NCI-H1105 (cell line): ENCODE measurements at regions not wholly inside any gene's neighbourhood (a gene's known extent, or its start where the extent isn't known, plus 50 kb on each side); places are given as distances from the start of the nearest gene placed in this dataset.
A peak's percentile ranks its signal among the peaks of the same experiment; 100 is the strongest.

Source experiments
- DNase-seq: peaks from one replicate; lab custom pipeline; 2025; lab: John Stamatoyannopoulos, UW

GRCh38 chr1:105830571-105831146 is 1225.8 kb upstream of the PRMT6 start:
- DNase-seq, result no peak

GRCh38 chr1:105838071-105838470 is 1218.4 kb upstream of the PRMT6 start:
- DNase-seq, result no peak

- DNase-seq, result no peak
These were observed 1190.9 kb upstream of the PRMT6 start for GRCh38 chr1:105865546-105865945.

- DNase-seq, result no peak
These were observed 1183.7 kb upstream of the PRMT6 start for GRCh38 chr1:105872817-105873216.

- DNase-seq, result no peak
These were observed 1181.9 kb upstream of the PRMT6 start for GRCh38 chr1:105874621-105875020.

- no peak for DNase-seq
These were observed 1170.2 kb upstream of the PRMT6 start for GRCh38 chr1:105886309-105886708.

GRCh38 chr1:105891308-105891707 is 1165.2 kb upstream of the PRMT6 start:
- DNase-seq, result no peak

- DNase-seq, result no peak
These were observed 1162.5 kb upstream of the PRMT6 start for GRCh38 chr1:105894006-105894405.

GRCh38 chr1:105909811-105910210 is 1146.7 kb upstream of the PRMT6 start:
- DNase-seq, result no peak

- no peak for DNase-seq
These were observed 1142.1 kb upstream of the PRMT6 start for GRCh38 chr1:105914403-105914802.

GRCh38 chr1:105934806-105935205 is 1121.7 kb upstream of the PRMT6 start:
- no peak for DNase-seq

GRCh38 chr1:105964879-105965278 is 1091.6 kb upstream of the PRMT6 start:
- no peak for DNase-seq

GRCh38 chr1:105997516-105997915 is 1059.0 kb upstream of the PRMT6 start:
- DNase-seq, result no peak

GRCh38 chr1:106022312-106022902 is 1034.1 kb upstream of the PRMT6 start:
- no peak for DNase-seq

GRCh38 chr1:106027871-106028270 is 1028.6 kb upstream of the PRMT6 start:
- DNase-seq, result no peak

- DNase-seq, result no peak
These were observed 1018.9 kb upstream of the PRMT6 start for GRCh38 chr1:106037526-106037925.

- no peak for DNase-seq
These were observed 1018.2 kb upstream of the PRMT6 start for GRCh38 chr1:106038260-106038659.

GRCh38 chr1:106043971-106044370 is 1012.5 kb upstream of the PRMT6 start:
- DNase-seq, result no peak

GRCh38 chr1:106047210-106047609 is 1009.3 kb upstream of the PRMT6 start:
- DNase-seq, result no peak

GRCh38 chr1:106049595-106049994 is 1006.9 kb upstream of the PRMT6 start:
- no peak for DNase-seq

- peak; percentile 63 for DNase-seq
These were observed 1000.6 kb upstream of the PRMT6 start for GRCh38 chr1:106055855-106056254.

GRCh38 chr1:106061586-106062495 is 994.6 kb upstream of the PRMT6 start:
- no peak for DNase-seq

GRCh38 chr1:106063510-106063909 is 993.0 kb upstream of the PRMT6 start:
- DNase-seq, result peak; percentile 82
